T-helper 2 cell treated with Interferon-gamma antibody and Interleukin-4, amounts not matched to agents 100 ng/mL and 5 ng/mL, for 36 hours (primary cell): ENCODE measurements at regions not wholly inside any gene's neighbourhood (a gene's known extent, or its start where the extent isn't known, plus 50 kb on each side); places are given as distances from the start of the nearest gene placed in this dataset.
"Not testable (repeated sequence)": the region's sequence is repeated elsewhere in the genome, so short reads cannot be mapped to it uniquely, and the experiment has no call there.

Source experiments
- intact Hi-C: fragments of 100-400 bp; cut with micrococcal nuclease; formaldehyde crosslinking; loops from one replicate; pipeline ENCODE4 v1.15.1; 2023

DNA sequence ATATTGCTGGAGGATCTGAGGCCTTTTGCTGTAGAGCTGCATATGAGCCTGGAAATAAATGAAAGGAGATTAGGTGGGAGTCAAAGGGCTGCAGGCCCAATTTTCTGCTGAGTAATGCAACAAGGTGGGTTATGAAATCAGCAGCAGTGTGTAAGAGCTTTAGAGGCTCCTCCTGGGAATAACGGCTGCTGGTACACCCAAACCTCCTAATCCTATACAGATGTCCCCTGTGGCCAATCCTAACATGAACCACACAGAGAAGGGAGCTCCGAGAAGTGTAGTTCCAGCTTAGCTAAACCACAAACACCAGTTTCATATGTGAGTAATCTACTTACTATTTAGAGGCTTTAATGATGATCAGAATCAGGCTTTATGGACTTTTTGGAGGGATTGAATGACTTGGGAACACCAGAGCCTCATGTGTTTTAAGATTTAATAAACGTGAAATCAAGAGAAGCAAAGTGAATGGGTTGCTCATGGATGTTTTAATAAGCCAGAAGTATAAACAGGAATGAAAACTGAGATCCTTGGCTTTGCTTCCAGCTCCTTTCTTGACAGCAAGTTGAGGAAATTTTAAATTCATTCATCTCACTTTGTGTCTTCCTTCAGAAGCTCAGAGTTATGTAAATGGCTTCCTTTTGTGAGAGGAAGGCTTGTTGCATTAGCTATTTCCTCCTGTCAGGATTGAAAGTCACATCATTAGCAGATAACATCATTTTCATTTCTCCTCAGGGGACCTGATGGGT lies 437.5 kb downstream of the TMEM232 start:
- intact Hi-C loops: no loop called here

- intact Hi-C loops: no loop called here
These were observed 437.0 kb downstream of the TMEM232 start for GRCh38 chr5:110289512-110289810.

DNA sequence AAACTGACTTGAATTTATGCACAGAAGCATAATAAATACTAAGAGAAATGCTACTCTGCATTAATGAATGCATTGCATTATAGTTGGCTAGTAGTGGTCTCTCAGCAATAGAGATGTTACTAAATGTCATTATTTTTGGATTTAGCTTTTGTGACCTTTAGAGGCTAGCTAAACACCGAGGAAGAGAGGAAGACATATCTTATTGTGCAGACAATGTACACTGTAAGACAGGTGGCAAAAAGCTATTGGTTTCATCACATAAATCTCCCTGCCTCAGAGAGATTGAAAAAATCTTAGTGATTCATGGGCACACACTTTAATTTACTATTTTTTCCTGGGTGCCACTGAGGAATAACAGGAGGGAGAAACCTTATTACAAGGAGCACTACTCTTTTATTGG lies 435.9 kb downstream of the TMEM232 start:
- intact Hi-C loops: no loop called here

GRCh38 chr5:110294281-110294680 lies 432.2 kb downstream of the TMEM232 start:
- intact Hi-C loops: no loop called here

GRCh38 chr5:110297152-110297670 lies 429.3 kb downstream of the TMEM232 start:
- intact Hi-C loops: no loop called here

DNA sequence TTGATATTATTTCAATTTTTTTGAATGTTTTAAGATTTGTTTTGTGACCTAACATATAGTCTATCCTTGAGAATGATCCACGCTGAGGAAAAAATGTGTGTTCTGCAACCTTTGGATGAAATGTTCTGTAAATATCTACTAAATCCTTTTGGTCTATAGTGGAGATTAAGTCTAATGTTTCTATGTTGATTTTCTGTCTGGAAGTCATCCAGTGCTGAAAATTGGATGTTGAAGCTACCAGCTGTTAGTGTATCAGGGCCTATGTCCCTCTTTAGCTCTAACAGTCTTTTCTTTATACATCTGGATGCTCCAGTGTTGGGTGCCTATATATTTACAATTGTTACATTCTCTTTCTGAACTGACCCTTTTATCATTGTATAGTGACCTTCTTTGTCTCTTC lies 422.3 kb downstream of the TMEM232 start:
- intact Hi-C loops: no loop called here

DNA sequence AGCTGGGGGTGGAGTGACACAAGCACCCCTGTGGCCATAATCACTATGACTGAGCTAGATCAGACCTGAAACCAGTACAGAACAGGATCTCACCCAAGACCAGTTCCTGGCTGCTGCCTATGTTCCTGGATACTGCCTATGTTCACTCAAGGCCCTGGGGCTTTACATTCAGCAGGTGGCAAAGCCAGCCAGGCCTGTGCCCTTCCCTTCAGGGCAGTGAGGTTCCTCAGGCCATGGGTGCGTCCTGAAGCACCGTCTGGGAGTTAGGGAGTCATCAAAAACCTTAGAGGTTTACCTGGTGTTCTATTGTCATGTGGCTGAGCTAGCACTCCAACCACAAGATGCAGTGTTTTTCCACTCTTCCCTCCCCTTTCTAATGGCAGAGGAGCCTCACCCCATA lies 419.8 kb downstream of the TMEM232 start:
- intact Hi-C loops: no loop called here

GRCh38 chr5:110309222-110309621 lies 417.2 kb downstream of the TMEM232 start:
- intact Hi-C loops: no loop called here

DNA sequence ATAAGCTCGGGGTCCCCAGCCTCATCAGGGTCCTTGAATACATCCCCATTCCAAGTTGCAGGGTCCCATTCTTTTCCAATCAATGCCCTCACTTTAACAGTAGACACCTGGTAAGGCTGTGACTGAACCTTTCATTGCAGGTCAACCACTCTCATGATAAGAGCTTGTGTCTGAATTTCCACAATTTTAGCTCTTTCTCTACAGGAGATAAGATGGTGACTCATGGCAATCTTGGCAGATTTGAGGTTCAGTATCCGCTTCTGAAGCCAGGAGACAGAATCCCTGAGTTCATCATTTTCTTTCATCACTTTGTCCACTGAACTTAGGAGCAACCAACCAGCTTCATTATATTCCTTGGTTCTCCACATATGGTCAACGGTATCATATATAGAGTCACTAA lies 409.9 kb downstream of the TMEM232 start:
- intact Hi-C loops: not testable (repeated sequence)

DNA sequence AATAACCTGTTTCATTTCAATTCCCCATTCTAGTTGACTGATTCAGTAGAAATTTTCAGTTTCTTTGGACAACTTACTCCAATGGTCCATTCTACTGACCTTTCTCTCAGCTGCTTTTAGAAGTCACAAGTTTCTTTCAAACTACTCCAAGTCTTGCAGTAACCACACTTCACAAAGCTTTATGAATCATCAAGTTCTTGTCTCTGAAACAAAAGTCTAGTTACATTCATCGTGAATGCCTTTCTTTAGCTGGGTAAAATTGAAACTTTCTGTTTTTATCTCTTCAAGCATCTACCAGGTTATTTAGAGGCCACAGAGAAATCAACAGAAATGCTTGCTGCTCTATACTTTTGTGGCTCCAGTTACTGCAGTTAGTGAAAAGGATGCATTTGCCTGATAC lies 405.4 kb downstream of the TMEM232 start:
- intact Hi-C loops: loop anchor here (5.0 kb wide), 1 partner anchor 269 kb away; no protein-coding TSS in a partner anchor

- intact Hi-C loops: loop anchor here (5.0 kb wide), 1 partner anchor 271 kb away; no protein-coding TSS in a partner anchor
These were observed 403.1 kb downstream of the TMEM232 start for GRCh38 chr5:110323357-110323756.

DNA sequence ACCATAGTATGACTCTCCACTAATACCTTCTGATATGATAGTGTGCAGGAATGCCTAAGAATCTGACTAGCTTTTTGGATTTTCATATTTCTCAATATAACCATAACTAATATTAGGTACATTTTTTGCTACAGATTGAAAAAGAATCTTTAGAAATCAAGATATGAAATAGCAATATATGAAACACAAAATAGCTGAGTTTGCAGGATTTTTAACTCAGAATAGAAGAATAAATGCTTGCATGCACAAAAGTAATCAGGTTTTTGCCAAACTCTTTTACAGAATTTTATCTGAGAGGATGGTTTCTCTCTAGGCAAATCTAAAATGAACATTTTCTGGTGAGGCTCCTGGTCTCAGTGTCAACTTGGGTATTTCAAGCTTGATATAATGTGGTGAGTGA lies 402.6 kb downstream of the TMEM232 start:
- intact Hi-C loops: loop anchor here (5.0 kb wide), 1 partner anchor 272 kb away; no protein-coding TSS in a partner anchor

DNA sequence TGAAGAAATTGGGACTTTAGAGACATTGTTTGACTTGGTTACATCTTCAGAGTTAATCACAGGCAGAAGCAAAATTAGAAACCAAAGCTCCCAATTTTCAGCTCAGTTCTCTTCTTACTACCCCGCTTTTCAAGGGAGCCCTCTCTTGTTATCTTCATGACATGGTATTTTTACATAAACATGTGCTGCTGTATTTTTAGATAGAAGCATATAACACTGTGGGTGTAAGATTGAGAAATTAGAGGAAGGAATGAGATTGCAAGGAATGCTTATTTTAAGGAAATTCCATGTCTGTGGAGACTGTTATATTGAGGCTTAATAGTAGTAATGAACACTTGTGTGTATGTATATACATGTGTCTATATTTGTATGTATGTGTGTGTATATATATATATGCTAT lies 401.6 kb downstream of the TMEM232 start:
- intact Hi-C loops: loop anchor here (5.0 kb wide), 1 partner anchor 273 kb away; no protein-coding TSS in a partner anchor

GRCh38 chr5:110329955-110330525 lies 396.4 kb downstream of the TMEM232 start:
- intact Hi-C loops: loop anchor here (10.0 kb wide), 1 partner anchor 645 kb away; the partner anchor contains the start of gene MAN2A1

- intact Hi-C loops: loop anchor here (10.0 kb wide), 1 partner anchor 649 kb away; the partner anchor contains the start of gene MAN2A1
These were observed 393.1 kb downstream of the TMEM232 start for GRCh38 chr5:110333384-110333783.

DNA sequence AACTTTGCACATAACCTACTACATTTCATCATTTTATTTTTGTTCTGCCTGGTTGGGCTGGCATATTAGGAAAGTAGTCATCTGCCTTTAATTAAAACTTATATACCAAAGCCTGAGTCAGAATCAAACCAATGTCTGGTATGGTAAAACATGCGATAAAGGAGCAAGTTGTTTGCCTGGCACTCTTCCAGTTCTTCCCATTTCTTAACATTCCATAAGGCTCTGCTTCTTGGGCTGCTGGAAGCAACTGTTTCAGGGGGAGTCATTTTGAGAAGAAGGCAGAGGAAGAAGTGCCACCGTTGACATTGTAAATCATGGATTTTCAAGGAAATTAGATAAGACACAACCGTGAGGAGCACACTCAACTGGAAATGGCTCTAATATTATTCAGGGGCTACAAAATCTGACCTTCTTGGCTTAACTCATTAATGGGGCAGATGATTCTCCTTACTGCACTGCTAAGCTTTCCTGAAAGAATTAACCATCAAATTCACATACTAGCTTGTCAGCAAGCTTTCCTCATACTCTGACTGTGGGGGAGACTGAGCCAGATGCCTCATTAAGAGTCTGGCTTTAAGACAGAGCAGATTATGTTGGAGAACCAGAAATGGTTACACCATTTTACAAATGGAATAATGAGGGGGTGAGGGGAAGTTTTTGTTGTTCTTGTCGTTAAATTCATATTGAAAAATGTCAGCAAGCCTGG lies 391.0 kb downstream of the TMEM232 start:
- intact Hi-C loops: loop anchor here (10.0 kb wide), 1 partner anchor 651 kb away; the partner anchor contains the start of gene MAN2A1

- intact Hi-C loops: loop anchor here (10.0 kb wide), 1 partner anchor 654 kb away; the partner anchor contains the start of gene MAN2A1
These were observed 388.0 kb downstream of the TMEM232 start for GRCh38 chr5:110338341-110339083.

DNA sequence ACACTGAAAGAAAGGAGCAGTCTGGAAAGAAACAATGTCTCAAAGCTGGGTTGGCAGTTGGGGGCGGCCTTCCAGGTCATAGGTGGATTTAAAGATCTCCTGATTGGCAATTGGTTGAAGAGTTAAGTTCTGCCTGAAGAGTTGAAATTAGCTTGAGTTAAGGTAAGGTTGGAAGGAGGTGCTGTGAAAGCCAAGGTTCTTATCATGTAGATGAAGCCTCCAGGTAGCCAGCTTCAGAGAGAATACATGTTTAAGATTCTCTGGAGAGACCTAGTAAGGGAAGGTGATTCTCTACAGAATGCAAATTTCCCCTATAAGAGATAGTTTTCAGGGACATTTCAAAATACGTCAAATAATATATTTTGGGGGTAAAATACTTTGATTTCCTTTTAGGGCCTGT lies 387.1 kb downstream of the TMEM232 start:
- intact Hi-C loops: loop anchor here (10.0 kb wide), 1 partner anchor 655 kb away; the partner anchor contains the start of gene MAN2A1

DNA sequence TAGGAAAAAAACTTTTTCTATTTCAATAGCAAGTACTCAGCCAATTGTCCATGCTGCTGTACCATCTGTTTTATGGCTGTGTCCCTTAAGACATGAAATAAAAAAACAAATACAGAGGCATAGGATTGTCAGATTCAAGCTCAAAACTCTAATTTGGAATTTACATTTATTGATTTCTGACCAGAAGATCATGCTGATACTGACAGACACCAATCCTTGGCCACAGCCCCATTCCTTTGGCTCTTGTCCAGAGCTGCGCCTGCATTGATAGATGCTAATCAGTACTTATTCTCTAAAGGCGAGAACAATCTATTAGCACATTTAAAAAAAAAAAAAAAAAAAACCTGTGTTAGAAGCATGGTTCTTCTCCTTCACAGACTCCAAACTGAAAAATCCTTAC lies 384.6 kb downstream of the TMEM232 start:
- intact Hi-C loops: no loop called here

GRCh38 chr5:110342683-110343082 lies 383.8 kb downstream of the TMEM232 start:
- intact Hi-C loops: no loop called here

DNA sequence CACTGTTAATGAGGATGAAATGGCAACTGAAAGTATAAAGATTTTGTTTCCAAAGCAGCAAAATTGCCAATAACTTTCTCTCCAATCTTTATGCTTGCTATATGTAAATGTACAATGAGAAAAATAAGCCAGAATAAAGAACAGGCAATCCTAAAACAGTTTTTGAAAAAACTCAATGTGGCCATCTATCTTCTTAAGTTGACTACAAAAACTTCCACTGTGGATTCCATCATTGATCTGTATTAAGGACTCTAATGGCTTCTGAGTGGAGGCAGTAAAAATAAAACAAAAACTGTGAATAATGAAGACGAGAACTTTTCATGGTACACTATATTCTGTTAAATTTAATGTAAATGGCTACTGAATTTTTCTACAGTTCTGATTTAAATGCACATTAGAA lies 382.9 kb downstream of the TMEM232 start:
- intact Hi-C loops: no loop called here
